ENCODE measurements at regions not wholly inside any gene's neighbourhood (a gene's known extent, or its start where the extent isn't known, plus 50 kb on each side); places are given as distances from the start of the nearest gene placed in this dataset.

DNA sequence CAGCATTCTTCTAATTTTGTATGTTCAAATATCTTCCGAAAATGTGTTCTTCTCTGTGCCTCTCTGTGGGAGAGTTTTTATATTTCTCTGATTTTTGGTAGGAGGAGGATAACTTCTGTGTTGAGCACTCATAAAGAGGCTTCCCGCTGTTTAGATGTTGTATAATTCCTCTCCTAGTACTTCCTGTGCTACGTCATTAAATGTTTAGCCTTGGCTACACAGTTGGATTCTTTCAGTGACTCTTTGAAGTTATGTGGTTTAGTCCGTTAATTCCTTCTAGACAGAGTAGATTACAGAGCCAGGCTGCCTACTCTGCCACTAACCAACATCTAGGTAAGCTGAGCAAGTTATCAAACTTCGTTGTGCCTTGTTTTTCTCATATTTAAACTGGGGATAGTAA, 302.6 kb downstream of the OSTF1 start:
- Histone ChIP-seq H3K18ac (ENCODE audit: low read depth, low read length) (no peak overlapping the region), H3K4me2 (ENCODE audit: low read depth, low read length) (no peak overlapping the region), H2AFZ (replicated peaks; ENCODE audit: low read length, poor library complexity) (no peak overlapping the region), H4K5ac (ENCODE audit: low read depth, low read length) (no peak overlapping the region), H3K27ac (ENCODE audit: insufficient read depth, low read length) (no peak overlapping the region), H3K9me1 (ENCODE audit: insufficient read depth, low read length) (no peaks in the 10 kb centered on the region), H2BK15ac (ENCODE audit: low read depth, low read length) (no peak overlapping the region), H3K27me3 (ENCODE audit: control insufficient read depth, insufficient read depth, low read length) (no peaks in the 10 kb centered on the region), H3K79me1 (ENCODE audit: low read depth in 1 of 2, low read length in 2 of 2) (no peaks in the 10 kb centered on the region), H4K8ac (ENCODE audit: low read depth in 2 of 2, low read length in 2 of 2) (no peak overlapping the region), H3K56ac (ENCODE audit: extremely low read depth, insufficient read depth, low read length) (no peak overlapping the region), H2AK9ac (replicated peaks; ENCODE audit: low read depth, low read length, poor library complexity) (no peak overlapping the region), H2BK5ac (ENCODE audit: low read depth, low read length, poor library complexity, severe bottlenecking) (no peak overlapping the region), H3K4me3 (ENCODE audit: insufficient read depth, low read depth, low read length) (no peak overlapping the region), H2AK5ac (ENCODE audit: low read depth, low read length) (no peak overlapping the region), H2BK20ac (ENCODE audit: low read depth, low read length) (no peak overlapping the region), H3K9ac (ENCODE audit: low read depth, low read length) (no peak overlapping the region), H3K4me1 (ENCODE audit: control insufficient read depth, insufficient read depth, low read length) (no peaks in the 10 kb centered on the region), H3K23ac (ENCODE audit: low read depth, low read length) (no peak overlapping the region), H3K4ac (ENCODE audit: low read depth, low read length) (no peak overlapping the region), H3K9me3 (ENCODE audit: control insufficient read depth, insufficient read depth, low read length) (peaks cover 3% of the 10 kb centered on the region; the same call in 1 of the 2 replicates), H3K36me3 (ENCODE audit: control insufficient read depth, insufficient read depth, low read length) (no peaks in the 10 kb centered on the region), H4K20me1 (ENCODE audit: insufficient read depth, low read length) (no peaks in the 10 kb centered on the region), H3K14ac (replicated peaks; ENCODE audit: low read depth, low read length) (no peak overlapping the region), H4K91ac (ENCODE audit: insufficient read depth, low read depth, low read length) (no peak overlapping the region), H2BK120ac (ENCODE audit: low read depth, low read length) (no peak overlapping the region)
- ChIA-PET POLR2A (ENCODE audit: unreplicated experiment) (no interaction called here), CTCF (no interaction called here)
- TF ChIP-seq RAD21 (IDR thresholded peaks at IDR 0.05; ENCODE audit: low read length) (no peak), RCOR1 (IDR thresholded peaks at IDR 0.05; ENCODE audit: insufficient replicate concordance, low read length) (no peak), CHD1 (IDR thresholded peaks at IDR 0.05; ENCODE audit: low read depth, low read length) (no peak), NFE2L2 (IDR thresholded peaks at IDR 0.05; ENCODE audit: low read depth, low read length) (no peak), ELK1 (IDR thresholded peaks at IDR 0.05; ENCODE audit: borderline replicate concordance, low read depth, low read length) (no peak), BHLHE40 (IDR thresholded peaks at IDR 0.05; ENCODE audit: low read depth, low read length) (no peak), MAFK (IDR thresholded peaks at IDR 0.05; ENCODE audit: low read depth, low read length) (no peak), SMC3 (IDR thresholded peaks at IDR 0.05; ENCODE audit: low read depth, low read length) (no peak), RFX5 (IDR thresholded peaks at IDR 0.05; ENCODE audit: low read depth, low read length) (no peak), FOS (IDR thresholded peaks at IDR 0.05; ENCODE audit: low read depth, low read length) (no peak), CEBPB (IDR thresholded peaks at IDR 0.05; ENCODE audit: low read depth, low read length) (no peak), CTCF (conservative IDR thresholded peaks at IDR 0.05; ENCODE audit: low read depth, low read length) (no peak), POLR2A (IDR thresholded peaks at IDR 0.05; ENCODE audit: low read depth, low read length) (no peak), MXI1 (IDR thresholded peaks at IDR 0.05; ENCODE audit: borderline replicate concordance, low read depth, low read length) (no peak), USF2 (IDR thresholded peaks at IDR 0.05; ENCODE audit: low read depth, low read length) (no peak), MAZ (IDR thresholded peaks at IDR 0.05; ENCODE audit: borderline replicate concordance, low read depth, low read length) (no peak)
- DNase-seq (no peak), ATAC-seq (ENCODE audit: low read depth) (no peak)
- intact Hi-C loops (cut with micrococcal nuclease) (no loop called here), in situ Hi-C loops (cut with MboI; ENCODE audit: low sequenced_read_pairs) (no loop called here), dilution Hi-C loops (cut with HindIII; ENCODE audit: low sequenced_read_pairs, unreplicated experiment) (no loop called here)
- WGBS, 2 experiments (ENCODE audit: extremely low coverage in 2 of 2, insufficient read length in 1 of 2), result no CpG with 5 or more reads among the region's 5 CpGs
- BruUV-seq (replicated peaks), result no TSS peak
